ENCODE measurements at regions not wholly inside any gene's neighbourhood (a gene's known extent, or its start where the extent isn't known, plus 50 kb on each side); places are given as distances from the start of the nearest gene placed in this dataset.
"Not testable (repeated sequence)": the region's sequence is repeated elsewhere in the genome, so short reads cannot be mapped to it uniquely, and the experiment has no call there.

DNA sequence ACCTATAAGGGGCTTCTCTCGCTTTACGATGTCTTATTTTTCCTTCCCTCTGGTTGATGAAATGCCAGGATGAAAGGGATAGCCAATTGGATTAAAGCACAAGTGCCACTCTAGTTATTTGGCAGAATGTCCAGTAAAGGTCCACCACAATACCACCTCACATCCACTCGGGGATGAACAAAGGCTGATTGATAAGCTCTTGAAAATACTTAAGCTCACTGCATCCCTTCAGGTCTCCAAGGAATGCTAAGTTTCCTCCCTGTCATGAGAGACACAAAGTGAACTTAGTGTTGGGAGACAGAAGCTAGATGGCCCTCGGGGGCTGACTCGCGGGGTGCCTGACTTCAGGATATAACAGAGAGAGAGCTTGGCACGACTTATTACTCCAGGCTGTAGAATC lies 185.9 kb upstream of the ZNF644 start:
- H3K9me3 ChIP-seq; H3K27ac ChIP-seq; H3K36me3 ChIP-seq; H3K4me3 ChIP-seq; DNase-seq; H3K27me3 ChIP-seq; H3K4me1 ChIP-seq; in situ Hi-C loops (cut with MboI; ENCODE audit: low pct_ligation_motif_present in 1 of 4, low pct_unique_long_range_greater_than_20kb in 1 of 4, low sequenced_read_pairs in 3 of 4); intact Hi-C loops (cut with DNase I; ENCODE audit: low total_unique reads): not testable (repeated sequence)
- WGBS, 2 donors (ENCODE audit: low coverage in 1 of 2), result 80 to 89% methylated on average over 3 to 7 of the region's 7 CpGs

DNA sequence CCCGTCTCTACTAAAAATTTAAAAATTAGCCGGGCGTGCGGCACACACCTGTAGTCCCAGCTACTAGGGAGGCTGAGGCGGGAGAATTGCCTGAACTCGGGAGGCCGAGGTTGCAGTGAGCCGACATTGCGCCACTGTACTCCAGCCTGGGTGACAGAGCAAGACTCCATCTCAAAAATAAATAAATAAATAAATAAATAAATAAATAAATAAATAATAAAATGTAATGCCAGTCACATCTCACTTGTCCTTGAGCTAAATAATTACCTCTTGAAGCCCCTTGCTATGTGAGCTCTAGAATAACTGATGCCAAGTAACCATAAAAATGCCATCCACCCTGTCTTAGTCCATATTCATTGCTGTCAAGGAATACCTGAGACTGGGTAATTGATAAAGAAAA lies 182.3 kb upstream of the ZNF644 start:
- H3K27ac ChIP-seq; H3K27me3 ChIP-seq; in situ Hi-C loops (cut with MboI; ENCODE audit: low pct_ligation_motif_present in 1 of 4, low pct_unique_long_range_greater_than_20kb in 1 of 4, low sequenced_read_pairs in 3 of 4); H3K36me3 ChIP-seq; DNase-seq; intact Hi-C loops (cut with DNase I; ENCODE audit: low total_unique reads); H3K4me1 ChIP-seq; H3K4me3 ChIP-seq; H3K9me3 ChIP-seq: not testable (repeated sequence)
- 95% methylated on average over 9 of the region's 9 CpGs; no CpG with 5 or more reads in 1 of the 2 donors for WGBS, 2 donors (ENCODE audit: low coverage in 1 of 2)

DNA sequence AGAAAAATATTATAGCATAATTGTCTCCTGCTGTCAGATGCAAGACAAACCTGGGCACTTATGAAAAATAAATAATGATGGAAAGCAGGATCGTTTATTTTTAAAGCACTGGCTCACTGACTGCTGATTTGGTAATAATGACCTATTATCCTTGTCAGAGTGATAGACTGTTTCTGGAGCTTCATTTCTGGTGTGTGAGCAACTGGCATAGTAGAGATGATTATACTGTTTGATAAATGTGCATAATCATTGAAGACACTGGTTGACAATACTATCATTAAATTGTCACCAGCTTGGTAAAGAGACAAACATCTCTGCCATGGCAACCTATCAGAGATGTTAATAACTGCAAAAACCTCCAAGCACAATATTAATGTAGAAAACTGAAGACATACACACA lies 179.9 kb upstream of the ZNF644 start:
- intact Hi-C loops (cut with DNase I; ENCODE audit: low total_unique reads), result no loop called here
- H3K36me3 ChIP-seq, result no peaks in the 10 kb centered on the region
- no peaks in the 10 kb centered on the region for H3K27me3 ChIP-seq
- H3K9me3 ChIP-seq, result no peaks in the 10 kb centered on the region
- no peak overlapping the region for H3K27ac ChIP-seq
- no peak overlapping the region for H3K4me3 ChIP-seq
- DNase-seq, result no peak
- no peaks in the 10 kb centered on the region for H3K4me1 ChIP-seq
- WGBS, 2 donors (ENCODE audit: low coverage in 1 of 2), result 71 to 81% methylated on average over 1 of the region's 1 CpG
- TF ChIP-seq POLR2A (IDR thresholded peaks at IDR 0.05) (no peak), POLR2AphosphoS5 (IDR thresholded peaks at IDR 0.05) (no peak), EP300 (IDR thresholded peaks at IDR 0.05; ENCODE audit: low read depth) (no peak)
- TF ChIP-seq, protein P1, sequence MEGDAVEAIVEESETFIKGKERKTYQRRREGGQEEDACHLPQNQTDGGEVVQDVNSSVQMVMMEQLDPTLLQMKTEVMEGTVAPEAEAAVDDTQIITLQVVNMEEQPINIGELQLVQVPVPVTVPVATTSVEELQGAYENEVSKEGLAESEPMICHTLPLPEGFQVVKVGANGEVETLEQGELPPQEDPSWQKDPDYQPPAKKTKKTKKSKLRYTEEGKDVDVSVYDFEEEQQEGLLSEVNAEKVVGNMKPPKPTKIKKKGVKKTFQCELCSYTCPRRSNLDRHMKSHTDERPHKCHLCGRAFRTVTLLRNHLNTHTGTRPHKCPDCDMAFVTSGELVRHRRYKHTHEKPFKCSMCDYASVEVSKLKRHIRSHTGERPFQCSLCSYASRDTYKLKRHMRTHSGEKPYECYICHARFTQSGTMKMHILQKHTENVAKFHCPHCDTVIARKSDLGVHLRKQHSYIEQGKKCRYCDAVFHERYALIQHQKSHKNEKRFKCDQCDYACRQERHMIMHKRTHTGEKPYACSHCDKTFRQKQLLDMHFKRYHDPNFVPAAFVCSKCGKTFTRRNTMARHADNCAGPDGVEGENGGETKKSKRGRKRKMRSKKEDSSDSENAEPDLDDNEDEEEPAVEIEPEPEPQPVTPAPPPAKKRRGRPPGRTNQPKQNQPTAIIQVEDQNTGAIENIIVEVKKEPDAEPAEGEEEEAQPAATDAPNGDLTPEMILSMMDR (IDR thresholded peaks at IDR 0.05), result no peak
- in situ Hi-C loops (cut with MboI; ENCODE audit: low pct_ligation_motif_present in 1 of 4, low pct_unique_long_range_greater_than_20kb in 1 of 4, low sequenced_read_pairs in 3 of 4), result no loop called here

DNA sequence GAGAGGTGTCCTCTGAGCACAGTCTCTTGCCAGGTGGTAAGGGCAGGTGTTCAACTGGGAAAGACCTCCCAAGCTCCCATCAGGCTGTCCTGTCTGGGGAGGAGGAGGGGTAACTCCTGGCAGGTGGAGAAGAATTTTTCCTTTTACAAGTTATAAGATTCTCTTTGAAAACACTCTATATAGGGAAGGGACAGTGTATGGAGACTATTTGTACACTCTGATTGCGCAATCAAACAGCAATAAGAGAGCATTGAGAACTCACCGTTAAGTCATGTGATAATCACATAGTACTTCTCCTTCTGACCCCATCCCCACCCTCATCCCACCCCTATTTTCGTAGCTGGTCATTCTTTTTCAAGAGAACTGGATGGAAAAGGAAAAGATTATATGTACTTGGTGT lies 179.3 kb upstream of the ZNF644 start:
- WGBS, 2 donors (ENCODE audit: low coverage in 1 of 2), result 31 to 48% methylated on average over 2 to 3 of the region's 3 CpGs
- H3K27ac ChIP-seq, result no peak overlapping the region
- no peaks in the 10 kb centered on the region for H3K36me3 ChIP-seq
- H3K4me1 ChIP-seq, result no peaks in the 10 kb centered on the region
- DNase-seq, result no peak
- no peaks in the 10 kb centered on the region for H3K9me3 ChIP-seq
- intact Hi-C loops (cut with DNase I; ENCODE audit: low total_unique reads), result no loop called here
- H3K27me3 ChIP-seq, result no peaks in the 10 kb centered on the region
- no peak overlapping the region for H3K4me3 ChIP-seq
- in situ Hi-C loops (cut with MboI; ENCODE audit: low pct_ligation_motif_present in 1 of 4, low pct_unique_long_range_greater_than_20kb in 1 of 4, low sequenced_read_pairs in 3 of 4), result no loop called here
- TF ChIP-seq POLR2A (IDR thresholded peaks at IDR 0.05) (no peak), EP300 (IDR thresholded peaks at IDR 0.05; ENCODE audit: low read depth) (no peak), POLR2AphosphoS5 (IDR thresholded peaks at IDR 0.05) (no peak)
- TF ChIP-seq, protein P1 (IDR thresholded peaks at IDR 0.05), result no peak

DNA sequence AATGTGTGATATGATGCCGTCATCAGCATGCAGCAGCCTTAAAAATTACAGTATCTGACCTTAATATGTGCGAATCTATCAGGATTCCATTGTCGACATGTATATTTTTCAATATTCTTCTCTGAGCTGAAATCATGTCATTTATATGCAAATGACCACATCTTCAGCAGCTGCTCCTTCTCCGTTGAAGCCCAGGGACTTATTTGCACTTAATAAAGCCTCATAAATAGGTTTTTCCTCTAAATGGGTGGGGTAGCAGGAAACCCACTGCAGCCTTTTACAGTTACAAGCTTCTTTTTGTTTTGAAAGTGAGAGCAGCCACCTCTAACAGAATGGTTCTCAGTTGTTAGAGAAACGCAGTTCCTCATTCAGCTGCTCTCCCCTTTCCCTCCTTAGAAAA lies 178.8 kb upstream of the ZNF644 start:
- 66 to 68% methylated on average over 5 of the region's 5 CpGs for WGBS, 2 donors (ENCODE audit: low coverage in 1 of 2)
- in situ Hi-C loops (cut with MboI; ENCODE audit: low pct_ligation_motif_present in 1 of 4, low pct_unique_long_range_greater_than_20kb in 1 of 4, low sequenced_read_pairs in 3 of 4) (no loop called here), intact Hi-C loops (cut with DNase I; ENCODE audit: low total_unique reads) (no loop called here)
- Histone ChIP-seq H3K36me3 (no peaks in the 10 kb centered on the region), H3K4me3 (no peak overlapping the region), H3K27ac (no peak overlapping the region), H3K4me1 (no peaks in the 10 kb centered on the region), H3K9me3 (no peaks in the 10 kb centered on the region), H3K27me3 (no peaks in the 10 kb centered on the region)
- TF ChIP-seq POLR2A (IDR thresholded peaks at IDR 0.05) (no peak), EP300 (IDR thresholded peaks at IDR 0.05; ENCODE audit: low read depth) (no peak), POLR2AphosphoS5 (IDR thresholded peaks at IDR 0.05) (no peak)
- TF ChIP-seq, protein P1 (IDR thresholded peaks at IDR 0.05), result no peak
- no peak for DNase-seq
